ENCODE measurements at regions not wholly inside any gene's neighbourhood (a gene's known extent, or its start where the extent isn't known, plus 50 kb on each side); places are given as distances from the start of the nearest gene placed in this dataset.
A peak's percentile ranks its signal among the peaks of the same experiment; 100 is the strongest.

GRCh38 chr6:140027219-140027618, 652.8 kb upstream of the CITED2 start:
- Histone ChIP-seq H3K27me3 (ENCODE audit: control insufficient read depth, insufficient read depth, low read length) (no peaks in the 10 kb centered on the region), H3K4me3 (ENCODE audit: low read depth, low read length) (no peak overlapping the region), H3K36me3 (ENCODE audit: control insufficient read depth, insufficient read depth, low read length) (no peaks in the 10 kb centered on the region)
- FAIRE-seq (no peak), DNase-seq (ENCODE audit: low read depth) (no peak)
- TF ChIP-seq, protein P1, sequence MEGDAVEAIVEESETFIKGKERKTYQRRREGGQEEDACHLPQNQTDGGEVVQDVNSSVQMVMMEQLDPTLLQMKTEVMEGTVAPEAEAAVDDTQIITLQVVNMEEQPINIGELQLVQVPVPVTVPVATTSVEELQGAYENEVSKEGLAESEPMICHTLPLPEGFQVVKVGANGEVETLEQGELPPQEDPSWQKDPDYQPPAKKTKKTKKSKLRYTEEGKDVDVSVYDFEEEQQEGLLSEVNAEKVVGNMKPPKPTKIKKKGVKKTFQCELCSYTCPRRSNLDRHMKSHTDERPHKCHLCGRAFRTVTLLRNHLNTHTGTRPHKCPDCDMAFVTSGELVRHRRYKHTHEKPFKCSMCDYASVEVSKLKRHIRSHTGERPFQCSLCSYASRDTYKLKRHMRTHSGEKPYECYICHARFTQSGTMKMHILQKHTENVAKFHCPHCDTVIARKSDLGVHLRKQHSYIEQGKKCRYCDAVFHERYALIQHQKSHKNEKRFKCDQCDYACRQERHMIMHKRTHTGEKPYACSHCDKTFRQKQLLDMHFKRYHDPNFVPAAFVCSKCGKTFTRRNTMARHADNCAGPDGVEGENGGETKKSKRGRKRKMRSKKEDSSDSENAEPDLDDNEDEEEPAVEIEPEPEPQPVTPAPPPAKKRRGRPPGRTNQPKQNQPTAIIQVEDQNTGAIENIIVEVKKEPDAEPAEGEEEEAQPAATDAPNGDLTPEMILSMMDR (IDR thresholded peaks at IDR 0.05; ENCODE audit: insufficient read depth, low read length, severe bottlenecking) = no peak

DNA sequence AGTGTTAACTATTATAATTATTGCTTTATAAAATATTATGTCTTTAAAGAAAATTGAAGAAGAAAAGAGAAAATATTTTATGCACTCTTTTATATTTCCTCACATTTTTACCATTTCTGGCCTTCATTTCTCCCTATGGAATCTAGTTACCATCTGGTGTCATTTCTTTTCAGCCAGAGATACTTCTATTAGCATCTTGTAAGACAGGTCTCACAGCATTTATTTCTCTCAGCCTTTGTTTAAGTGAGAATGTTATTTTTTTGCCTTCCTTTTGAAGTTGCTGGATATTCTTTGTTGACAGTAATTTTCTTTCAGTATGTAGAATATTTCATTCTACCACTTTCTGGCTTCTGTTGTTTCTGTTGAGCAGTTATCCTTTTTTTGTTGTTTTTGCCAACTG, 652.1 kb upstream of the CITED2 start:
- DNase-seq (ENCODE audit: low read depth) = no peak
- Histone ChIP-seq H3K36me3 (ENCODE audit: control insufficient read depth, insufficient read depth, low read length) (no peaks in the 10 kb centered on the region), H3K27me3 (ENCODE audit: control insufficient read depth, insufficient read depth, low read length) (no peaks in the 10 kb centered on the region), H3K4me3 (ENCODE audit: low read depth, low read length) (no peak overlapping the region)
- TF ChIP-seq, protein P1 (IDR thresholded peaks at IDR 0.05; ENCODE audit: insufficient read depth, low read length, severe bottlenecking) = no peak
- no peak for FAIRE-seq

DNA sequence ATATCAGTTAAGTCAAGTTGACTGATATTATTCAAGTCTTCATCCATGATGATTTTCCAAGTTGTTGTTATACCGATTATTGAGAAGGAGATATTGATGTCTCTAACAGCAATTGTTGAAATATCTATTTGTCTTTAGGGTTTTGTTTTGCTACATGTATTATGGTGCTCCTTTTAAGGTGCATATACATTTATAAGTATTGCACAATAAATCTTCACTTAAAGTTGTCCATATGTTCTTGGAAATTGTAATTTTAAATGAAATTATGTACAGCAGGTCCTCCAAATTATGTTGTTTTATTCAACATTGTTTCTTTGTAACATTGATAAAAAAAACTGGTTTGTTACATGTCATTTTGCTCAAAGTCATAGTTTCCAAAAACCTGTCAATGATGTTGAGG, 650.7 kb upstream of the CITED2 start:
- H3K27me3 ChIP-seq (ENCODE audit: control insufficient read depth, insufficient read depth, low read length) = no peaks in the 10 kb centered on the region
- no peak for FAIRE-seq
- H3K36me3 ChIP-seq (ENCODE audit: control insufficient read depth, insufficient read depth, low read length) = no peaks in the 10 kb centered on the region
- TF ChIP-seq, protein P1 (IDR thresholded peaks at IDR 0.05; ENCODE audit: insufficient read depth, low read length, severe bottlenecking) = no peak
- no peak for DNase-seq (ENCODE audit: low read depth)
- no peak overlapping the region for H3K4me3 ChIP-seq (ENCODE audit: low read depth, low read length)

- Histone ChIP-seq H3K36me3 (ENCODE audit: control insufficient read depth, insufficient read depth, low read length) (no peaks in the 10 kb centered on the region), H3K27me3 (ENCODE audit: control insufficient read depth, insufficient read depth, low read length) (no peaks in the 10 kb centered on the region), H3K4me3 (ENCODE audit: low read depth, low read length) (no peak overlapping the region)
- no peak for DNase-seq (ENCODE audit: low read depth)
- FAIRE-seq = peak; percentile 43
- TF ChIP-seq, protein P1 (IDR thresholded peaks at IDR 0.05; ENCODE audit: insufficient read depth, low read length, severe bottlenecking) = no peak
Measured at GRCh38 chr6:140020207-140020791, 645.9 kb upstream of the CITED2 start.

GRCh38 chr6:140018588-140018987, 644.1 kb upstream of the CITED2 start:
- no peak for FAIRE-seq
- no peak for DNase-seq (ENCODE audit: low read depth)
- H3K27me3 ChIP-seq (ENCODE audit: control insufficient read depth, insufficient read depth, low read length) = no peaks in the 10 kb centered on the region
- H3K4me3 ChIP-seq (ENCODE audit: low read depth, low read length) = no peak overlapping the region
- TF ChIP-seq, protein P1 (IDR thresholded peaks at IDR 0.05; ENCODE audit: insufficient read depth, low read length, severe bottlenecking) = no peak
- no peaks in the 10 kb centered on the region for H3K36me3 ChIP-seq (ENCODE audit: control insufficient read depth, insufficient read depth, low read length)

DNA sequence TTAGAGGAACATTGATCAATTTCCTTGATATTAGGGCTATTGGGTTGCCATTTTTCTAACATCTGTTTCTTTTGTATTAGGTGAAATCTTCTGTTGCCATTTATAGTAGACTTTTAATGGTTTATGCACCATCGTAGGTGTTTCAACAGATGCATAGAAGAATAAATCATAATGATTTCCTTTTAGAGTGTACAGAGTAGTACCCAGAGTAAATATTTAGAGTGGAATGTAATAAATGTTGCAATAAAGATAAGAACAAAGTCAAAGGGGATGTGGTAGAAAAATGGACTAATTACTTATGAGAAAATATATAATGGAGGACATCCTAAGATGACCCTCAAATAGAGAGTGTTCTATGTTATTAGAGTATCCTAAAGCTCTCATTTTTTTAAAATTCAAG, 643.0 kb upstream of the CITED2 start:
- no peak overlapping the region for H3K4me3 ChIP-seq (ENCODE audit: low read depth, low read length)
- TF ChIP-seq, protein P1 (IDR thresholded peaks at IDR 0.05; ENCODE audit: insufficient read depth, low read length, severe bottlenecking) = no peak
- no peaks in the 10 kb centered on the region for H3K36me3 ChIP-seq (ENCODE audit: control insufficient read depth, insufficient read depth, low read length)
- FAIRE-seq = no peak
- DNase-seq (ENCODE audit: low read depth) = no peak
- H3K27me3 ChIP-seq (ENCODE audit: control insufficient read depth, insufficient read depth, low read length) = no peaks in the 10 kb centered on the region

All from bronchial epithelial cell (primary cell).